Immature natural killer cell (primary cell): ENCODE measurements at regions not wholly inside any gene's neighbourhood (a gene's known extent, or its start where the extent isn't known, plus 50 kb on each side); places are given as distances from the start of the nearest gene placed in this dataset.

Experiments used
- DNase-seq, 3 donors: peaks; one replicate each; pipeline ENCODE4 v3.0.0; 2022; ENCODE audit warnings: mixed read lengths in 1 of 3
- H3K27ac Mint-ChIP-seq, 6 donors: one replicate each; pipeline ENCODE4 v1.8.0; 2020; ENCODE audit warnings: mixed read lengths in 6 of 6, mild to moderate bottlenecking in 5 of 6, inconsistent platforms in 4 of 6, moderate library complexity in 3 of 6
- H3K27me3 Mint-ChIP-seq, 3 donors: one replicate each; pipeline ENCODE4 v1.8.0; 2020 to 2021; ENCODE audit warnings: low read depth in 3 of 3, mild to moderate bottlenecking in 3 of 3, mixed read lengths in 3 of 3, moderate library complexity in 3 of 3, inconsistent platforms in 1 of 3
- H3K36me3 Mint-ChIP-seq, 3 donors: one replicate each; pipeline ENCODE4 v1.8.0; 2020; ENCODE audit warnings: mixed read lengths in 3 of 3, inconsistent platforms in 2 of 3, mild to moderate bottlenecking in 2 of 3
- H3K4me1 Mint-ChIP-seq, 2 donors: one replicate each; pipeline ENCODE4 v1.8.0; 2020; ENCODE audit warnings: inconsistent platforms in 2 of 2, mild to moderate bottlenecking in 2 of 2, mixed read lengths in 2 of 2, moderate library complexity in 1 of 2
- H3K4me3 Mint-ChIP-seq, 5 donors: one replicate each; pipeline ENCODE4 v1.8.0; 2020; ENCODE audit warnings: mild to moderate bottlenecking in 5 of 5, mixed read lengths in 5 of 5, inconsistent platforms in 3 of 5, moderate library complexity in 3 of 5
- H3K9me3 Mint-ChIP-seq, 6 donors: one replicate each; pipeline ENCODE4 v1.8.0; 2020; ENCODE audit warnings: mild to moderate bottlenecking in 6 of 6, mixed read lengths in 6 of 6, inconsistent platforms in 4 of 6, moderate library complexity in 3 of 6

DNA sequence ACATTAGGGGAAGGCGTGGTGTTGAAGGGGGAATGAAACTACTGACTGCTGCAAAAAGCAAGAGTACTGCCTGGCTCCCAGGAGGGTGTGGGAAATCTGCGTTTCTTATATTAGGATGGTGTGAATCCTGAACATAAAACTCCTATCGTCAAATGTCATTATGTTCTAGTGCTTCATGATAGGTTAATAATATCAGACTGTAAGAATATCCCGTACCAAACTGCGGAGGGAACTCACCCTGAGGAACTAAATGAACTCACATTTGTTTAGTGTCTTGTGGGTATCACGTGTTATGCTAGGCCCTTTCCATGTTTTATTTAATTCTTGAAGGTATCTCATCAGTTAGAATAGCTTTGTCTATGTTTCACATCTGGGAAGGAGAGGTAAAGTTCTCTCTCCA lies 610.7 kb downstream of the QKI start:
- no peak overlapping the region for H3K4me3 Mint-ChIP-seq
- H3K4me1 Mint-ChIP-seq: no peaks in the 10 kb centered on the region
- peaks cover 3 to 10% (median 3%) of the 10 kb centered on the region in 3 donors for H3K27me3 Mint-ChIP-seq
- H3K36me3 Mint-ChIP-seq: no peaks in the 10 kb centered on the region
- no peaks in the 10 kb centered on the region for H3K9me3 Mint-ChIP-seq
- H3K27ac Mint-ChIP-seq: no peak overlapping the region
- DNase-seq: no peak

DNA sequence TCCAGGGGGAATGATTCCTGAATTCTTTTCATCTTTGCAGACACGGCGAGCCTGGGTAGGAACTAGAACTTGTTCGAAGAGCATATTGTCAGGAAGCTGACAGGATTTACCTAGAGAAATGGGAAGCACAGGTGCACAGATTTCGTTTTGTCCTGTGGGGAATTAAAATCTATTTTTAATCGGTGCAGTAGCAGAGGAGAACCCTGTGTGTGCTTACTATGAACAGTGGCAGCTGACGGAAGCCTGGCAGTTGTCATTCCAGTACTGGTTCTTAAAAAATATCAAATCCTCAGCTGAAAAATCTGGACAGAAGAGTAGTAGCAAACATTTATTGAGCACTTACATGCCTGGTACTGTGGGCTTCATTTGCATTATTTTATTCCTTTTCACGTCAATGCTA lies 609.0 kb downstream of the QKI start:
- Mint-ChIP-seq H3K27me3 (peaks cover 3 to 11% (median 3%) of the 10 kb centered on the region in 3 donors), H3K4me1 (no peaks in the 10 kb centered on the region), H3K4me3 (no peak overlapping the region), H3K9me3 (no peaks in the 10 kb centered on the region), H3K27ac (no peak overlapping the region), H3K36me3 (no peaks in the 10 kb centered on the region)
- DNase-seq: no peak

DNA sequence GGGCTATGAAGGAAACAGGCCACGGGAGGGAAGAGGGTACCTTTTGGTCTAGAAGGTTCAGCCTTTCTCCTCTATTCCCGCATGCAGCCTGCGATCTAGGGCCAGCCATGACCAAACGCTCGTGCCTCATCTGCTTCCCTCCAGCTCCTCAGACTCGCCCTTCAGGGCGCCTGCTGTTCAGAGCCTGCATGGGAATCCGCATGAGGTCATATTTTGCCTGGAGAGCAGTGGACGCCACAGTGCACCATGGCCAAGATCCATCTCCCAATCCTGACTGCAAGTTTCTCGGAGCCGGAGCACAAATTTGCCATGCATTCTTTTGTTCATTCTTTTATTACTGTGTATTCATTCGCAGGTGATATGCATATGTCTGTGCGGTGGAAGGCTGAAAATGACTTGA lies 608.1 kb downstream of the QKI start:
- Mint-ChIP-seq H3K4me3 (no peak overlapping the region), H3K27ac (no peak overlapping the region), H3K9me3 (no peaks in the 10 kb centered on the region), H3K27me3 (peaks cover 3 to 11% (median 5%) of the 10 kb centered on the region in 3 donors), H3K4me1 (no peaks in the 10 kb centered on the region), H3K36me3 (no peaks in the 10 kb centered on the region)
- no peak for DNase-seq

DNA sequence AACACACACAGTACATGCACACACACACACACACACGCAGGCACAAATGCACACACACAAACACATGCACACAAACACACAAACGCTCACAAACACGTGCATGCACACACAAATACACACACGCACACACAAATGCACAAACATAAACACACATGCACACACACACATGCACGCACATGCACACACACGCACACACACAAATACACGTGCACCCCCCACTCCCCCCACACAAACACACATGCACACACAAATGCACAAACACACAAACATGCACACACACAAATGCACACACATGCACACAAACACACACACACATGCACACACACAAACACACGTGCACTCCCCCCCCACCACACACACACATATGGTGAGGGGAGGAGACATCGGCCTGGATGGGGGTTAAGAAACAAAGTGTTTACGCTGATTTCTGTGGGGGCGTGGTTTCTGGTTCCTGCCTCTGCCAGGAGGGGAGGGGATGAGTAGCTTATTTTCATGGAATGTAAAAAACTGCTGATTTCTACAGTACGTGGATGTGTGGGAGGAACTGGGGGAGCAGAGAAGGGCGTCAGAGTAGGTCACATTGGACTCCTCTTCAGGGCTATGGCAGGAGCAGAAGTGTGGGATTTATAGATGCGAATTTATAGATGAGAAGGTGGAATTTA lies 607.2 kb downstream of the QKI start:
- Mint-ChIP-seq H3K4me1 (no peaks in the 10 kb centered on the region), H3K4me3 (no peak overlapping the region), H3K27ac (no peak overlapping the region), H3K36me3 (no peaks in the 10 kb centered on the region), H3K27me3 (peaks cover 3 to 13% (median 5%) of the 10 kb centered on the region in 3 donors), H3K9me3 (no peaks in the 10 kb centered on the region)
- DNase-seq: no peak

DNA sequence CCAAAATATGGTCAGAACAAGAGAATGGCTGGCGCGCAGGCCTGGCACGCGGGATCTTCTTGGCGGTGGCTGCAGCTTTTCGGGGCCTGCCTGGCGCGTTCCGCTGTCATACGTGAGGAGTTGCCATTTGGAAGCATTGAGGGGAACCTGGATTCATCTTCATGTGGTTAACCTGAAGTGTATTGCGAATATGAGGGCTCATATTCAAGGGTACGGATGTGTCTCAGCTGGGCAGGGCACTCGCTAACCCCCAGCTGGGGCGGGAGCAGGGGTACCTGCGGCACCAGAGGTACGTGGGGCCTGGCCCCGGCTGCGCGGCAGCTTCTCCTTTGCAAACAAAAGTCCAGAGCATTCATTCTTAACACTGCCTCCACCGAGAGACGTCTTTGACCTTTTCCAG lies 605.6 kb downstream of the QKI start:
- Mint-ChIP-seq H3K36me3 (no peaks in the 10 kb centered on the region), H3K4me3 (no peak overlapping the region)
- no peak for DNase-seq

DNA sequence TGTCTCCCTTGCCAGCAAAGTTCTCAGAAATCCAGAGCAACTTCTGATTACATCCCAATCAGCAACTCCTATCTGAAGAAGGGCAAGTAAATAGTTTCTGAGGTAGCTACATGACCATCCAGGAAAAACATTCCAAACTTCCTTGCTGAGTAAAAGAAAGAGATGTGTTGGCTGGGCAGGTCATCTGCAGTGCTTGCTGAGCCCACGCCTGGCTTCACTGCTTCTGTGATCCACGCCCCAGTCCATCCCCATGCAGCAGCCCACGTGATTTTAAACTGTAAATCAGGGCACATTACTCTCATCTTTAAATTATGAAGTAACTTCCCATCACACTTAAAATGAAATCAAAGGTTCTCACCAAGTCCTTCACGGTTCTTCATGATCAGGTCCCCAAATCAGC lies 603.6 kb downstream of the QKI start:
- Mint-ChIP-seq H3K27ac (no peak overlapping the region), H3K36me3 (no peaks in the 10 kb centered on the region), H3K27me3 (peaks cover 3 to 8% (median 4%) of the 10 kb centered on the region in 3 donors), H3K9me3 (no peaks in the 10 kb centered on the region), H3K4me1 (no peaks in the 10 kb centered on the region), H3K4me3 (no peak overlapping the region)
- DNase-seq: no peak

More for the DNA sequence above, 605.6 kb downstream of the QKI start:
- H3K27me3 Mint-ChIP-seq: peaks cover 3 to 13% (median 3%) of the 10 kb centered on the region in 3 donors
- H3K4me1 Mint-ChIP-seq: no peaks in the 10 kb centered on the region
- no peak overlapping the region for H3K27ac Mint-ChIP-seq
- no peaks in the 10 kb centered on the region for H3K9me3 Mint-ChIP-seq

DNA sequence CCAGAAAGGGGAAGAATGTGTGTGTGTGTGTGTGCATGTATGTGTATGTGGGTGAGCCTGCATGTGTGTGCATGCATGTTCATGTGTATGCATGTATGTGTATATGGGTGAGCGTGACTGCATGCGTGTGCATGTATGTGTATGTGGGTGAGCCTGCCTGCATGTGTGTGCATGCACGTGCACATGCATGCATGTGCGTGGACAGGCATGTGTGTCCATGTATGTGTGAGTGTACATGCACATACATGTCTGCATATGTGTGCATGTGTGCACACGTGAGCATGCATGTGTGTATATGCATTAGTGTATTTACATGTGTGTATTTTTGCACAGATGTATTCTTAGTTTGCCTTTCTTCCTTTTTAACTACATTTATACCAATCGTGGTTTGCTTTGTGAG lies 601.5 kb downstream of the QKI start:
- H3K27ac Mint-ChIP-seq: no peak overlapping the region

DNA sequence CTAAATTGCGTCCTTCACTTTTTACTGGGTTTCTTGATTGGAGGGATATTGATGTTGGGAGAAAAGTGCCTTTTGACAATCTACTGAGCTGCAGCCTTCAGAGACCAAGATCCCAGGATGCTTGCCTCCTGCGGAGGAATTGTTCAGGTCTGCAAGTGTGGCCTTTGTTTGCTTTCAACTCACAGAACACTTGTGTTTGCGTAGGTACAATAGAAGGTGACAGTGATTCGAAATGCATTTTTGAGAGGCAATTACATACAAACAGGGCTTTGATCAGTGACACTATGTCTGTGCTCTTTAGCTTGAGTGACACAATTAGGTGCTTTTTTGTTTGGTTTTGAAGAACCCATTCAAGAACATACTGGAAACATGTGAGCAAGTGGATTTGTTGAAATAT lies 600.6 kb downstream of the QKI start:
- H3K27ac Mint-ChIP-seq: no peak overlapping the region
- no peak overlapping the region for H3K4me3 Mint-ChIP-seq
- DNase-seq: no peak
- no peaks in the 10 kb centered on the region for H3K36me3 Mint-ChIP-seq
- no peaks in the 10 kb centered on the region for H3K9me3 Mint-ChIP-seq
- H3K27me3 Mint-ChIP-seq: peaks cover 2 to 3% (median 3%) of the 10 kb centered on the region in 3 donors
- H3K4me1 Mint-ChIP-seq: no peaks in the 10 kb centered on the region

More for the DNA sequence above, 601.5 kb downstream of the QKI start:
- Mint-ChIP-seq H3K9me3 (no peaks in the 10 kb centered on the region), H3K4me1 (no peaks in the 10 kb centered on the region), H3K27me3 (peaks cover 2 to 3% (median 3%) of the 10 kb centered on the region in 3 donors), H3K36me3 (no peaks in the 10 kb centered on the region), H3K4me3 (no peak overlapping the region)
- no peak for DNase-seq

DNA sequence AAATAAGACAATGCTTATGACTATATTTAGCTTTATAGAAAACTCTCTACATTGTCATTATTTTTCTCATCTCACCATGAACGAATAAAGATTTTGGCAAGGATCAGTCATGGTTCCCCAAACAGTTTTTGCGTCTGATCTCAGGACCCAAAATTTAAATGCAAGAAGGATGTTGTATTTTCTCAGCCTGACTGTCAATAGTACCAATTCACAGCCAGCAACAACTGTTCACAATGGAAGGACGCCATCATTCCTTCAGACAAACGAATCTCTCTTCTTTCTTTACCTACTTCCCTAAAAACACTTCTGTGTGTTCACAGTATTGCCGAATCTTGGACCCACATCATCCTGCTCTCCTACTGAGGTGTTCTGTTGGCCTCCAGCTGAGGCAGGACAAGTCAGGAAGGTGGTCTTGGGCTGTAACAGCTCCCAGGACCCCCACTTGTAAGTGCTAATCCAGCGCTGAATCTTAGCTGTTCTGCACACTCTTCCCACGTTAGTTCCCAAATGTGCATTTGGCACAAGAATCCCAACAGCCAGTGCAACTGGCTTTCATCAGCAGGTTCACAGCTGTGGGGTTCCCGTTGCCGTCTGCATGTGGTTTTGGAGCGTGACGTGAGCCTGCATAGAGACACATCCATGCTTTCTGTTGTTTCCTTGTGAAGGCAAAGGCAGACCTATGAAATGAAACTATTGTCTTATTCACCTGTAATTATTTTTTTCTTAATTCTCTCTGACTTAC lies 600.0 kb downstream of the QKI start:
- no peak overlapping the region for H3K4me3 Mint-ChIP-seq
- no peaks in the 10 kb centered on the region for H3K36me3 Mint-ChIP-seq
- peaks cover 2 to 3% (median 3%) of the 10 kb centered on the region in 3 donors for H3K27me3 Mint-ChIP-seq
- H3K4me1 Mint-ChIP-seq: no peaks in the 10 kb centered on the region
- no peaks in the 10 kb centered on the region for H3K9me3 Mint-ChIP-seq
- H3K27ac Mint-ChIP-seq: no peak overlapping the region
- no peak for DNase-seq

DNA sequence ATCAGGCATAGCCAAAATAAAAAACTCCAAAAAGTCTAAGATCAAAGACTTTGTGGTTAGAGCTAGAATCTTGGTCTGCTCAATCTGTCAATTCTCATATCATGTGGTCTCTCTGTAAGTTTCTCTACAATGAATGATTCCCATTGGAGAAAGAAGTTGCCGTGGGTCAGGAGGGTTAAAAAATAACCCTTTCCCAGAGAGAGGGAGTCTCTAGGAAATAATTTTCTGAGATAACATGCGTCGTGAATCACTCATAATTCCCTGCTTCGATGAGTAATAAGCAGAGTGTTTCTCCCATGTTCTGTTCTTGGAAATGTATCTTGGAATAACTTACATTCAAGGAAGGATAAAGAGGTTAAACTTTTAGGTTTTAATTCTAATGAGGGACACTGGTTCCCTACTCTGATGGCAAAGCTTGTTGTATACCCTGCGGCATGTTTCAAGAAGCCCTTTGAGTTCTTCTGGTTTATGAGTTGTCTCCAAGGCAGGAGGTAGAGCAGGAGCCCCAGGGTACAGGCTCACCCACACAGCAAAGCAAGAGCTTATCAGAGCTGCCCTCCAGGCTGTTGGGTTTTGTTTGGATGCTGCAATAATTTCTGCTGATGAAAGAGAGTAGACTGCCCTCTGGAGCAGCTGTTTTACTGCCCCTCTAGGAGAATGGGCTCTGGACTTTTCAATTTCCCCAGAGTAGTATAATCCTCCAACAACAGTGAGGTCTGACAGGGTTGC lies 599.1 kb downstream of the QKI start:
- Mint-ChIP-seq H3K4me1 (no peaks in the 10 kb centered on the region), H3K27ac (no peak overlapping the region), H3K9me3 (no peaks in the 10 kb centered on the region), H3K27me3 (peaks cover 2 to 3% (median 2%) of the 10 kb centered on the region in 3 donors), H3K4me3 (no peak overlapping the region), H3K36me3 (no peaks in the 10 kb centered on the region)
- no peak for DNase-seq

DNA sequence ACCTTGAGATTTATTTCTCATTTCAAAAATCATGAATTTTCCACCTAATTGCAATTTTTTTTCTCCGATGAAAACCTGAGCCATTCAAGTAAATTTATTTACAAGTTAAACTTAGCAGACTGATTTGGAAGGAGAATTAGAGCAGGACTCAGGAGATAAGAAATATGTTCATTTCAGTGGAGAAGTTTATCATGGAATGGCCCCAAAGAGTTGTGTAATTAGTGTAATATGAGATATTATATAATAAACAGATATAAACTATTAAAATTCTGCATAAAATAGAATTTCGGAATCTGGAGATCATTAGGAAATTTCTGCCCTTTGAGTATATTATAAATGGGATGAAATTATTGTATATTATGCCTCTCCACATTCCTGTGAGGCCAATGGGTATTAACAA lies 596.8 kb downstream of the QKI start:
- H3K27me3 Mint-ChIP-seq: peaks cover 0 to 6% (median 6%) of the 10 kb centered on the region in 3 donors
- H3K4me1 Mint-ChIP-seq: no peaks in the 10 kb centered on the region
- no peaks in the 10 kb centered on the region for H3K36me3 Mint-ChIP-seq
- no peak for DNase-seq
- no peaks in the 10 kb centered on the region for H3K9me3 Mint-ChIP-seq
- no peak overlapping the region for H3K27ac Mint-ChIP-seq
- H3K4me3 Mint-ChIP-seq: no peak overlapping the region

DNA sequence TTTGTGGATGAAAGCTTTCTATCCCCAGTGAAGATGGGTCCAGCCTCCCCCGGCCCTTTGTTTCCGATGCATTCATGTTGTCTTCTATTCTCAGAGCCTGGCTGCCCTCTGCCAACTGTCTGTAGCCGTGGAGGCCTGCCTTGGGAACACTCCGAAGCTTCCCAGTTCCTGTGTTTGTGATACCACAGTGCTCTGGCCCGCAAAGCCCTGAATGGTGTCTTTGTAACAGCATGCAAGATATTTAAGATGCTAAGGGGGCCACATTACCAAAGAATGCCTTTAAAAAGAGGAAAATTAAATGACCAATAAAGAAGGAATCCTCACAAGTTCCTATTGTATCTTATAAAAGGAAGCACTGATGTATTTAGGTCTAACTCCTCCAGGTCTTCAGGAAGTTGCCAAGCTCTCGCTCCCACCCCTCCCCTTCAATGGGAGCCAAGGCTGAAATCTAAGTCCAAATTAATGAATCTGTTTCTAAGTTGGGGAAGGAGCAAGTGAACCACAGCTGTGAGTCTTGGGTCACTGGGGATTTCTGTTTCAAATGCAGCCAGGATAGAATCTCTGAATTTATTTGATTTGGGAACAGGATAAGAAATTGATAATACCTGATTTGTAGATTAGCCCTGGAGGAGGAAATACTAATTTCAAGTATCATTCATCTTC lies 596.1 kb downstream of the QKI start:
- DNase-seq: no peak
- no peaks in the 10 kb centered on the region for H3K36me3 Mint-ChIP-seq
- H3K9me3 Mint-ChIP-seq: no peaks in the 10 kb centered on the region
- H3K27ac Mint-ChIP-seq: no peak overlapping the region
- H3K4me3 Mint-ChIP-seq: no peak overlapping the region
- no peaks in the 10 kb centered on the region for H3K4me1 Mint-ChIP-seq
- peaks cover 0 to 6% (median 6%) of the 10 kb centered on the region in 3 donors for H3K27me3 Mint-ChIP-seq

DNA sequence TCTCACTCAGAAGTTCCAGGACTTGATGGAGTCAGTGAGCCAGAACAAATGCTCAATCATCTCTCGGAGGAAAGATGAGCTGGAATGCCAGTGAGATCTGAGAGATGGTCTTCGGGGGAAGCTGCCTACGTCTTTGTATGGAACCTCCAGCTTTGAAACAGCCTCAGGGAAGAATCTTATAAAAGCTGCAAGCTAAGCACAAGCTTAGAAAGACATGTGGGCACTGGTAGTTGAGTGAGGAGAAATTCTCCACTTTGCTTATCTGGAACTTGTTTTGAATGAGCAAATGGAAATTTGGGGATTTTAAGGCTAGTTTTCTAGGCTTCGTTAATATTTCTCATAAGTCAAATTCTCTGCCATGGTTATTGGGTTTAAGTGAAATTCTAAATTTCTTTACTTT lies 594.4 kb downstream of the QKI start:
- Mint-ChIP-seq H3K27ac (no peak overlapping the region), H3K27me3 (peaks cover 0 to 6% (median 4%) of the 10 kb centered on the region in 3 donors), H3K36me3 (no peaks in the 10 kb centered on the region), H3K4me3 (no peak overlapping the region), H3K4me1 (no peaks in the 10 kb centered on the region), H3K9me3 (no peaks in the 10 kb centered on the region)
- DNase-seq: no peak

DNA sequence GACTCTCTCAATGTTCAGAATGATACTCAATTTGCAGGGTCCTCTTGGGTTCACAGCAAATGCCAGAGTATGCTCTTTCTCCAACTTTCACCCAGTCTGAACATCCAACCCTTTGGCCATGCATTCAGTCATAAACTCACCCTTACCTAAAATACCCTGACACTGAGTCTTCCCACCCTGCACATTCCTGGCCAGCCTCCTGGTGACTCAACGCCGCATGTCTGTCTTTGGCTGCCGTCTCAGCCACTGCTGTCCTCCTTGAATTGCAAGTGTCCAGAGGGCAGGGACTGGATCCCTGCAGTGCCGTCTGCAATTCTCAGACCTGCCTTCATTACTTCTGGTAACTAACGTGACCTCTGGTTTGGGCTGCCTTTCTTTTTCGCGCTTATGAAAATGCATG lies 593.4 kb downstream of the QKI start:
- Mint-ChIP-seq H3K27ac (no peak overlapping the region), H3K4me1 (no peaks in the 10 kb centered on the region), H3K27me3 (peaks cover 3 to 7% (median 6%) of the 10 kb centered on the region in 3 donors), H3K36me3 (no peaks in the 10 kb centered on the region), H3K9me3 (no peaks in the 10 kb centered on the region), H3K4me3 (no peak overlapping the region)
- DNase-seq: no peak
